Smooth muscle cell (in vitro differentiated cells): ENCODE measurements at regions not wholly inside any gene's neighbourhood (a gene's known extent, or its start where the extent isn't known, plus 50 kb on each side); places are given as distances from the start of the nearest gene placed in this dataset.

ENCODE experiments used
- DNase-seq: peaks from one replicate; lab custom pipeline; 2025; ENCODE audit not compliant: unreplicated experiment; lab: John Stamatoyannopoulos, UW
- H2AFZ ChIP-seq: fragments of 200-600 bp; sonication (generic); 2 replicates; pipeline ENCODE4 v1.6.0; 2016; ENCODE audit warnings: antibody characterized with exemption, low read depth, mild to moderate bottlenecking
- H3F3A ChIP-seq: fragments of 200-600 bp; sonication (generic); 2 replicates; pipeline ENCODE4 v1.6.0; 2017; ENCODE audit warnings: antibody characterized with exemption, low read depth
- H3K27ac ChIP-seq: fragments of 200-600 bp; sonication (generic); 2 replicates; pipeline ENCODE4 v1.5.1; 2016; ENCODE audit warnings: low read depth, mild to moderate bottlenecking
- H3K27me3 ChIP-seq: fragments of 200-600 bp; sonication (generic); 2 replicates; pipeline ENCODE4 v1.6.1; 2016; ENCODE audit warnings: low read depth, mild to moderate bottlenecking
- H3K36me3 ChIP-seq: fragments of 200-600 bp; sonication (generic); 2 replicates; pipeline ENCODE4 v1.5.1; 2016; ENCODE audit warnings: low read depth
- H3K4me1 ChIP-seq: fragments of 200-600 bp; sonication (generic); 2 replicates; pipeline ENCODE4 v1.5.1; 2016; ENCODE audit warnings: low read depth
- H3K4me2 ChIP-seq: fragments of 200-600 bp; sonication (generic); 2 replicates; pipeline ENCODE4 v1.6.0; 2016; ENCODE audit warnings: mild to moderate bottlenecking
- H3K4me3 ChIP-seq: fragments of 200-600 bp; sonication (generic); 2 replicates; pipeline ENCODE4 v1.5.1; 2016; ENCODE audit warnings: mild to moderate bottlenecking
- H3K79me2 ChIP-seq: fragments of 200-600 bp; sonication (generic); 2 replicates; pipeline ENCODE4 v1.6.0; 2016; ENCODE audit warnings: low read depth, mild to moderate bottlenecking
- H3K9ac ChIP-seq: fragments of 200-600 bp; sonication (generic); 2 replicates; pipeline ENCODE4 v1.6.0; 2016; ENCODE audit warnings: low read depth
- H3K9me3 ChIP-seq: fragments of 200-600 bp; sonication (generic); replicated peaks from 2 replicates; pipeline ENCODE4 v1.5.1; 2016; ENCODE audit warnings: low read depth
- H4K20me1 ChIP-seq: fragments of 200-600 bp; sonication (generic); 2 replicates; pipeline ENCODE4 v1.6.0; 2016; ENCODE audit warnings: low read depth
- WGBS: methylation state at CpG from one replicate; pipeline ENCODE4 v1.1.7; 2016; ENCODE audit warnings: low lambda C conversion rate; 5-methylcytosine and 5-hydroxymethylcytosine counted together
- TF ChIP-seq, protein P1 (sequence below): fragments of 200-600 bp; sonication (generic); IDR thresholded peaks from 2 replicates; pipeline ENCODE4 v1.5.1; 2017; ENCODE audit warnings: borderline replicate concordance, mild to moderate bottlenecking, antibody characterized with exemption; ENCODE audit not compliant: insufficient read depth, poor library complexity, severe bottlenecking

DNA sequence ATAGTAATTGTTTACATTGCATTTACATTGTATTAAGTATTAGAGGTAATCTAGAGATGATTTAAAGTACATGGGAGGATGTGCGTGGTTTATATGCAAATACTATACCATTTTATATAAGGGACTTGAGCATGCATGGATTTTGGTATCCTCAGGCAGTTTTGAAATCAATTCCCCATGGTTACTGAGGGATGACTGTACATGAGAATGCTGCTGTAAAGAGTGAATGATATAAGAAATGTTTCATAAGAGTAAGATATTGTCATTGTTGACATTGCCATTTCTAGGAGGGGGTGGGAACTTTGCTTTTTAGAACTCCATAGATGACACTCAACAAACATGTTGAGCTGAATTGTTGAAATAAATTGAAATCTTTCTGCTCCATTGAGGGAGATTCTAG lies 185.0 kb downstream of the SEMA6A start:
- no peaks in the 10 kb centered on the region for H4K20me1 ChIP-seq
- no peaks in the 10 kb centered on the region for H3K79me2 ChIP-seq
- H3K4me1 ChIP-seq: no peaks in the 10 kb centered on the region
- H3F3A ChIP-seq: no peaks in the 10 kb centered on the region
- TF ChIP-seq, protein P1, sequence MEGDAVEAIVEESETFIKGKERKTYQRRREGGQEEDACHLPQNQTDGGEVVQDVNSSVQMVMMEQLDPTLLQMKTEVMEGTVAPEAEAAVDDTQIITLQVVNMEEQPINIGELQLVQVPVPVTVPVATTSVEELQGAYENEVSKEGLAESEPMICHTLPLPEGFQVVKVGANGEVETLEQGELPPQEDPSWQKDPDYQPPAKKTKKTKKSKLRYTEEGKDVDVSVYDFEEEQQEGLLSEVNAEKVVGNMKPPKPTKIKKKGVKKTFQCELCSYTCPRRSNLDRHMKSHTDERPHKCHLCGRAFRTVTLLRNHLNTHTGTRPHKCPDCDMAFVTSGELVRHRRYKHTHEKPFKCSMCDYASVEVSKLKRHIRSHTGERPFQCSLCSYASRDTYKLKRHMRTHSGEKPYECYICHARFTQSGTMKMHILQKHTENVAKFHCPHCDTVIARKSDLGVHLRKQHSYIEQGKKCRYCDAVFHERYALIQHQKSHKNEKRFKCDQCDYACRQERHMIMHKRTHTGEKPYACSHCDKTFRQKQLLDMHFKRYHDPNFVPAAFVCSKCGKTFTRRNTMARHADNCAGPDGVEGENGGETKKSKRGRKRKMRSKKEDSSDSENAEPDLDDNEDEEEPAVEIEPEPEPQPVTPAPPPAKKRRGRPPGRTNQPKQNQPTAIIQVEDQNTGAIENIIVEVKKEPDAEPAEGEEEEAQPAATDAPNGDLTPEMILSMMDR: no peak
- H3K4me3 ChIP-seq: no peak overlapping the region
- no peak for DNase-seq
- H3K9ac ChIP-seq: no peak overlapping the region
- H3K4me2 ChIP-seq: no peak overlapping the region
- H3K27me3 ChIP-seq: no peaks in the 10 kb centered on the region
- 95% methylated on average over 1 of the region's 1 CpG for WGBS
- H3K36me3 ChIP-seq: no peaks in the 10 kb centered on the region
- no peaks in the 10 kb centered on the region for H3K9me3 ChIP-seq
- no peak overlapping the region for H3K27ac ChIP-seq
- no peak overlapping the region for H2AFZ ChIP-seq

- Histone ChIP-seq H3K36me3 (no peaks in the 10 kb centered on the region), H3K27ac (no peak overlapping the region), H3K27me3 (no peaks in the 10 kb centered on the region), H4K20me1 (no peaks in the 10 kb centered on the region), H3K4me3 (no peak overlapping the region), H3K4me2 (no peak overlapping the region), H2AFZ (no peak overlapping the region), H3F3A (no peaks in the 10 kb centered on the region), H3K9me3 (no peaks in the 10 kb centered on the region), H3K9ac (no peak overlapping the region), H3K4me1 (no peaks in the 10 kb centered on the region), H3K79me2 (no peaks in the 10 kb centered on the region)
- WGBS: 84% methylated on average over 11 of the region's 11 CpGs
- no peak for DNase-seq
- TF ChIP-seq, protein P1: no peak
Measured at GRCh38 chr5:116388564-116389258, 185.9 kb downstream of the SEMA6A start.

DNA sequence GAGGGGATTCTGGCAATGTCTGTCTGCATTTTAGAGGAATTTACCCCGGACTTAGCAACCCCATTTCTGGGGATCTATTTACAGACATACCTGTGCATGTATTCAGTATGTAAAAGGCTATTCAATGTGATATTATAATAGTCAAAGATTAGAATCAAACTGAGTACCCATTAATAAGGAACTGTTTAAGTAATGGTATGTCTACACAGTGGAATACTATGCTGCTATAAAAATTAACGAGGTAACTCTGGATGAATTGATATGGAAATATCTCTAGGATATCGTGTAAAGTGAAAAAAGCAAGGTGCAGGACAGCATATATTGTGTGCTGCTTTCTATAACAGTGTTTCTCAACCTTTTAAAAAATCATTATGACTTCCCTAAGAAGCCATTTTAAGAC lies 186.9 kb downstream of the SEMA6A start:
- Histone ChIP-seq H3K27ac (no peak overlapping the region), H3K9ac (no peak overlapping the region), H3K36me3 (no peaks in the 10 kb centered on the region), H3K4me3 (no peak overlapping the region), H3F3A (no peaks in the 10 kb centered on the region), H3K79me2 (no peaks in the 10 kb centered on the region), H2AFZ (no peak overlapping the region), H3K9me3 (no peaks in the 10 kb centered on the region), H4K20me1 (no peaks in the 10 kb centered on the region), H3K4me2 (no peak overlapping the region), H3K4me1 (no peaks in the 10 kb centered on the region), H3K27me3 (no peaks in the 10 kb centered on the region)
- WGBS: 89% methylated on average over 3 of the region's 3 CpGs
- no peak for DNase-seq
- TF ChIP-seq, protein P1: no peak

- DNase-seq: no peak
- Histone ChIP-seq H3K9me3 (no peaks in the 10 kb centered on the region), H3K36me3 (no peaks in the 10 kb centered on the region), H4K20me1 (no peaks in the 10 kb centered on the region), H3F3A (no peaks in the 10 kb centered on the region), H2AFZ (no peak overlapping the region), H3K4me2 (no peak overlapping the region), H3K27me3 (no peaks in the 10 kb centered on the region), H3K4me1 (no peaks in the 10 kb centered on the region), H3K27ac (no peak overlapping the region), H3K4me3 (no peak overlapping the region), H3K9ac (no peak overlapping the region), H3K79me2 (no peaks in the 10 kb centered on the region)
- 92% methylated on average over 5 of the region's 5 CpGs for WGBS
- TF ChIP-seq, protein P1: no peak
Measured at GRCh38 chr5:116386633-116387032, 188.0 kb downstream of the SEMA6A start.
